Limb (tissue), 2 donors: ENCODE measurements at regions not wholly inside any gene's neighbourhood (a gene's known extent, or its start where the extent isn't known, plus 50 kb on each side); places are given as distances from the start of the nearest gene placed in this dataset.

Experiments used
- DNase-seq, 2 donors: peaks; one replicate each; pipeline ENCODE4 v3.0.0-alpha.2; 2016; ENCODE audit errors: extremely low spot score in 2 of 2

GRCh38 chr13:76750126-76750525 lies 136.1 kb downstream of the KCTD12 start:
- DNase-seq, result no peak

- DNase-seq, result no peak
Measured at GRCh38 chr13:76745261-76746200, 140.7 kb downstream of the KCTD12 start.

GRCh38 chr13:76741624-76742023 lies 144.6 kb downstream of the KCTD12 start:
- DNase-seq, result no peak

- DNase-seq, result no peak
Measured at GRCh38 chr13:76741046-76741445, 145.2 kb downstream of the KCTD12 start.

- no peak for DNase-seq
Measured at GRCh38 chr13:76738616-76739015, 147.6 kb downstream of the KCTD12 start.

GRCh38 chr13:76737526-76737925 lies 148.7 kb downstream of the KCTD12 start:
- DNase-seq, result no peak

GRCh38 chr13:76735641-76736040 lies 150.6 kb downstream of the KCTD12 start:
- no peak for DNase-seq

GRCh38 chr13:76733671-76734070 lies 152.5 kb downstream of the KCTD12 start:
- DNase-seq, result no peak

- DNase-seq, result no peak
Measured at GRCh38 chr13:76732367-76732766, 153.8 kb downstream of the KCTD12 start.

GRCh38 chr13:76730220-76730619 lies 156.0 kb downstream of the KCTD12 start:
- DNase-seq, result no peak

GRCh38 chr13:76729691-76730090 lies 156.5 kb downstream of the KCTD12 start:
- no peak for DNase-seq

GRCh38 chr13:76725896-76726295 lies 160.3 kb downstream of the KCTD12 start:
- DNase-seq, result no peak

GRCh38 chr13:76725211-76725610 lies 161.0 kb downstream of the KCTD12 start:
- no peak for DNase-seq

- no peak for DNase-seq
Measured at GRCh38 chr13:76724421-76724820, 161.8 kb downstream of the KCTD12 start.

GRCh38 chr13:76723551-76724232 lies 162.5 kb downstream of the KCTD12 start:
- DNase-seq, result no peak

- no peak for DNase-seq
Measured at GRCh38 chr13:76722782-76723181, 163.4 kb downstream of the KCTD12 start.

GRCh38 chr13:76720821-76721220 lies 165.4 kb downstream of the KCTD12 start:
- DNase-seq, result no peak

GRCh38 chr13:76720416-76720815 lies 165.8 kb downstream of the KCTD12 start:
- DNase-seq, result no peak

- no peak for DNase-seq
Measured at GRCh38 chr13:76719955-76720354, 166.2 kb downstream of the KCTD12 start.

GRCh38 chr13:76717092-76717491 lies 169.1 kb downstream of the KCTD12 start:
- no peak for DNase-seq

GRCh38 chr13:76715621-76716020 lies 170.6 kb downstream of the KCTD12 start:
- DNase-seq, result peak in 1 of 2 donors; percentile 26

- peak in 1 of 2 donors; percentile 36 for DNase-seq
Measured at GRCh38 chr13:76715075-76715474, 171.1 kb downstream of the KCTD12 start.

- DNase-seq, result no peak
Measured at GRCh38 chr13:76713280-76713679, 172.9 kb downstream of the KCTD12 start.
